Ectodermal cell (in vitro differentiated cells): ENCODE measurements at regions not wholly inside any gene's neighbourhood (a gene's known extent, or its start where the extent isn't known, plus 50 kb on each side); places are given as distances from the start of the nearest gene placed in this dataset.

Experiments used
- H3K27ac ChIP-seq: 2 replicates; pipeline ENCODE4 v1.7.0; 2013; ENCODE audit warnings: mild to moderate bottlenecking, low read depth, low read length; ENCODE audit not compliant: insufficient read depth, poor library complexity, severe bottlenecking
- H3K27me3 ChIP-seq: 2 replicates; pipeline ENCODE4 v1.7.0; 2013; ENCODE audit warnings: mild to moderate bottlenecking, low read length; ENCODE audit not compliant: insufficient read depth, control insufficient read depth, poor library complexity, severe bottlenecking
- H3K36me3 ChIP-seq: one replicate; pipeline ENCODE4 v1.7.0; 2013; ENCODE audit warnings: low read length; ENCODE audit not compliant: control insufficient read depth, insufficient read depth
- H3K4me1 ChIP-seq: one replicate; pipeline ENCODE4 v1.7.0; 2013; ENCODE audit warnings: low read length; ENCODE audit not compliant: control insufficient read depth, insufficient read depth
- H3K4me3 ChIP-seq: 2 replicates; pipeline ENCODE4 v1.7.0; 2013; ENCODE audit warnings: low read depth, low read length, control low read depth; ENCODE audit not compliant: insufficient read depth
- H3K9me3 ChIP-seq: 2 replicates; pipeline ENCODE4 v1.7.0; 2013; ENCODE audit warnings: mild to moderate bottlenecking, low read length, moderate library complexity; ENCODE audit not compliant: control insufficient read depth
- WGBS, 2 experiments: methylation state at CpG; one replicate each; pipeline ENCODE4 v1.1.7; 2013; ENCODE audit warnings: missing lambda C conversion rate in 2 of 2; 5-methylcytosine and 5-hydroxymethylcytosine counted together

GRCh38 chr2:220503431-220503830 lies 876.0 kb downstream of the SLC4A3 start:
- Histone ChIP-seq H3K27ac (no peak overlapping the region), H3K27me3 (no peaks in the 10 kb centered on the region), H3K4me1 (peaks cover 4% of the 10 kb centered on the region), H3K9me3 (no peaks in the 10 kb centered on the region), H3K36me3 (no peaks in the 10 kb centered on the region), H3K4me3 (no peak overlapping the region)
- 90 to 91% methylated on average over 4 of the region's 4 CpGs for WGBS, 2 experiments

- Histone ChIP-seq H3K36me3 (no peaks in the 10 kb centered on the region), H3K27ac (no peak overlapping the region), H3K4me3 (no peak overlapping the region), H3K4me1 (no peaks in the 10 kb centered on the region), H3K27me3 (no peaks in the 10 kb centered on the region), H3K9me3 (no peaks in the 10 kb centered on the region)
- 17 to 38% methylated on average over 1 to 2 of the region's 2 CpGs for WGBS, 2 experiments
Measured at GRCh38 chr2:220504938-220505503, 877.6 kb downstream of the SLC4A3 start.

- no peaks in the 10 kb centered on the region for H3K27me3 ChIP-seq
- no peak overlapping the region for H3K27ac ChIP-seq
- no peaks in the 10 kb centered on the region for H3K4me1 ChIP-seq
- WGBS, 2 experiments: 82 to 91% methylated on average over 3 of the region's 3 CpGs
- no peaks in the 10 kb centered on the region for H3K9me3 ChIP-seq
- H3K36me3 ChIP-seq: no peaks in the 10 kb centered on the region
- H3K4me3 ChIP-seq: no peak overlapping the region
Measured at GRCh38 chr2:220506466-220506865, 879.0 kb downstream of the SLC4A3 start.

- 94% methylated on average over 2 of the region's 2 CpGs for WGBS, 2 experiments
- Histone ChIP-seq H3K4me1 (no peaks in the 10 kb centered on the region), H3K4me3 (no peak overlapping the region), H3K27me3 (no peaks in the 10 kb centered on the region), H3K36me3 (no peaks in the 10 kb centered on the region), H3K9me3 (no peaks in the 10 kb centered on the region), H3K27ac (no peak overlapping the region)
Measured at GRCh38 chr2:220509096-220509757, 881.8 kb downstream of the SLC4A3 start.

- no peaks in the 10 kb centered on the region for H3K27me3 ChIP-seq
- no peaks in the 10 kb centered on the region for H3K9me3 ChIP-seq
- H3K27ac ChIP-seq: no peak overlapping the region
- no peak overlapping the region for H3K4me3 ChIP-seq
- no peaks in the 10 kb centered on the region for H3K4me1 ChIP-seq
- WGBS, 2 experiments: 92 to 93% methylated on average over 4 to 6 of the region's 6 CpGs
- H3K36me3 ChIP-seq: no peaks in the 10 kb centered on the region
Measured at GRCh38 chr2:220509966-220510365, 882.5 kb downstream of the SLC4A3 start.

- 97 to 100% methylated on average over 3 of the region's 3 CpGs for WGBS, 2 experiments
- Histone ChIP-seq H3K4me1 (no peaks in the 10 kb centered on the region), H3K9me3 (no peaks in the 10 kb centered on the region), H3K27ac (no peak overlapping the region), H3K36me3 (no peaks in the 10 kb centered on the region), H3K27me3 (no peaks in the 10 kb centered on the region), H3K4me3 (no peak overlapping the region)
Measured at GRCh38 chr2:220510668-220511067, 883.2 kb downstream of the SLC4A3 start.

GRCh38 chr2:220512419-220512818 lies 885.0 kb downstream of the SLC4A3 start:
- no peaks in the 10 kb centered on the region for H3K36me3 ChIP-seq
- no peaks in the 10 kb centered on the region for H3K9me3 ChIP-seq
- no peak overlapping the region for H3K27ac ChIP-seq
- no peaks in the 10 kb centered on the region for H3K27me3 ChIP-seq
- WGBS, 2 experiments: 88 to 90% methylated on average over 2 of the region's 2 CpGs
- H3K4me1 ChIP-seq: no peaks in the 10 kb centered on the region
- H3K4me3 ChIP-seq: no peak overlapping the region

GRCh38 chr2:220513573-220514288 lies 886.3 kb downstream of the SLC4A3 start:
- no peaks in the 10 kb centered on the region for H3K27me3 ChIP-seq
- H3K4me3 ChIP-seq: no peak overlapping the region
- 32 to 58% methylated on average over 1 of the region's 2 CpGs for WGBS, 2 experiments
- H3K36me3 ChIP-seq: no peaks in the 10 kb centered on the region
- no peak overlapping the region for H3K27ac ChIP-seq
- no peaks in the 10 kb centered on the region for H3K9me3 ChIP-seq
- H3K4me1 ChIP-seq: no peaks in the 10 kb centered on the region

- Histone ChIP-seq H3K4me1 (no peaks in the 10 kb centered on the region), H3K27me3 (no peaks in the 10 kb centered on the region), H3K36me3 (no peaks in the 10 kb centered on the region), H3K9me3 (no peaks in the 10 kb centered on the region), H3K4me3 (no peak overlapping the region), H3K27ac (no peak overlapping the region)
- 68% methylated on average over 5 of the region's 5 CpGs for WGBS, 2 experiments
Measured at GRCh38 chr2:220521551-220521950, 894.1 kb downstream of the SLC4A3 start.

- 96 to 97% methylated on average over 2 to 3 of the region's 3 CpGs for WGBS, 2 experiments
- H3K27me3 ChIP-seq: no peaks in the 10 kb centered on the region
- no peaks in the 10 kb centered on the region for H3K4me1 ChIP-seq
- H3K27ac ChIP-seq: no peak overlapping the region
- no peak overlapping the region for H3K4me3 ChIP-seq
- H3K36me3 ChIP-seq: no peaks in the 10 kb centered on the region
- no peaks in the 10 kb centered on the region for H3K9me3 ChIP-seq
Measured at GRCh38 chr2:220528180-220528675, 900.8 kb downstream of the SLC4A3 start.
